H9 (cell line): ENCODE measurements at regions not wholly inside any gene's neighbourhood (a gene's known extent, or its start where the extent isn't known, plus 50 kb on each side); places are given as distances from the start of the nearest gene placed in this dataset.

Source experiments
- DNase-seq: peaks from one replicate; pipeline ENCODE4 v3.0.0-alpha.2; 2017
- H2AFZ ChIP-seq: one replicate; pipeline ENCODE4 v1.6.1; 2013; ENCODE audit warnings: mild to moderate bottlenecking, low read length, control low read depth, moderate library complexity
- H2AK5ac ChIP-seq: 2 replicates; pipeline ENCODE4 v1.6.1; 2013; ENCODE audit warnings: low read length, control low read depth, mixed read lengths; ENCODE audit not compliant: insufficient read length
- H2BK120ac ChIP-seq: one replicate; pipeline ENCODE4 v1.6.1; 2013; ENCODE audit warnings: low read depth, mild to moderate bottlenecking, low read length, control low read depth, inconsistent platforms; ENCODE audit not compliant: poor library complexity, severe bottlenecking
- H2BK12ac ChIP-seq: 2 replicates; pipeline ENCODE4 v1.6.1; 2013; ENCODE audit warnings: low read length, control low read depth, mixed read lengths, low read depth; ENCODE audit not compliant: insufficient read length
- H2BK15ac ChIP-seq: 2 replicates; pipeline ENCODE4 v1.6.1; 2013; ENCODE audit warnings: low read depth, low read length, control low read depth
- H2BK20ac ChIP-seq: one replicate; pipeline ENCODE4 v1.6.1; 2013; ENCODE audit warnings: low read depth, mild to moderate bottlenecking, low read length, control low read depth, inconsistent platforms; ENCODE audit not compliant: poor library complexity, severe bottlenecking
- H2BK5ac ChIP-seq: 2 replicates; pipeline ENCODE4 v1.6.1; 2013; ENCODE audit warnings: low read length, control low read depth, mixed read lengths; ENCODE audit not compliant: insufficient read length
- H3K14ac ChIP-seq: 2 replicates; pipeline ENCODE4 v1.6.1; 2013; ENCODE audit warnings: low read length, control low read depth; ENCODE audit not compliant: insufficient read depth
- H3K18ac ChIP-seq: 2 replicates; pipeline ENCODE4 v1.6.1; 2013; ENCODE audit warnings: low read depth, mild to moderate bottlenecking, mixed read lengths, low read length, control low read depth; ENCODE audit not compliant: insufficient read length
- H3K23ac ChIP-seq: 2 replicates; pipeline ENCODE4 v1.6.1; 2013; ENCODE audit warnings: low read length, control low read depth, mixed read lengths, low read depth; ENCODE audit not compliant: insufficient read length
- H3K23me2 ChIP-seq: 2 replicates; pipeline ENCODE4 v1.6.1; 2013; ENCODE audit warnings: low read depth, mild to moderate bottlenecking, mixed read lengths, low read length, control low read depth; ENCODE audit not compliant: insufficient read length, poor library complexity, severe bottlenecking
- H3K27ac ChIP-seq: 2 replicates; pipeline ENCODE4 v1.5.1; 2013; ENCODE audit warnings: low read length, control low read depth, mixed read lengths, low read depth; ENCODE audit not compliant: insufficient read length
- H3K27me3 ChIP-seq: 2 replicates; pipeline ENCODE4 v1.6.1; 2013; ENCODE audit warnings: low read length, control low read depth, inconsistent platforms; ENCODE audit not compliant: insufficient read depth
- H3K4ac ChIP-seq: 2 replicates; pipeline ENCODE4 v1.6.1; 2013; ENCODE audit warnings: low read depth, mild to moderate bottlenecking, control low read depth, inconsistent platforms, low read length, moderate library complexity
- H3K4me1 ChIP-seq: 2 replicates; pipeline ENCODE4 v1.6.1; 2013; ENCODE audit warnings: low read length, control low read depth, inconsistent platforms; ENCODE audit not compliant: insufficient read depth
- H3K4me2 ChIP-seq: 2 replicates; pipeline ENCODE4 v1.6.1; 2013; ENCODE audit warnings: low read length, control low read depth, mixed read lengths; ENCODE audit not compliant: insufficient read length, insufficient read depth
- H3K56ac ChIP-seq: 2 replicates; pipeline ENCODE4 v1.6.1; 2013; ENCODE audit warnings: low read depth, mild to moderate bottlenecking, mixed read lengths, low read length, control low read depth; ENCODE audit not compliant: insufficient read length
- H3K79me1 ChIP-seq: 2 replicates; pipeline ENCODE4 v1.6.1; 2013; ENCODE audit warnings: low read depth, mild to moderate bottlenecking, moderate library complexity, low read length, control low read depth, inconsistent platforms; ENCODE audit not compliant: insufficient read depth, poor library complexity, severe bottlenecking
- H3K79me2 ChIP-seq: 2 replicates; pipeline ENCODE4 v1.6.1; 2013; ENCODE audit warnings: low read length, control low read depth, inconsistent platforms; ENCODE audit not compliant: insufficient read depth
- H3K9ac ChIP-seq: 2 replicates; pipeline ENCODE4 v1.6.1; 2013; ENCODE audit warnings: low read length, control low read depth, mixed read lengths; ENCODE audit not compliant: insufficient read length; ENCODE audit errors: extremely low read depth
- H3K9me3 ChIP-seq: one replicate; pipeline ENCODE4 v1.6.1; 2013; ENCODE audit warnings: low read depth, low read length, inconsistent platforms; ENCODE audit not compliant: control insufficient read depth
- H3T11ph ChIP-seq: one replicate; pipeline ENCODE4 v1.6.1; 2013; ENCODE audit warnings: mild to moderate bottlenecking, low read length, control low read depth, inconsistent platforms
- H4K20me1 ChIP-seq: one replicate; pipeline ENCODE4 v1.6.1; 2013; ENCODE audit not compliant: control insufficient read depth, insufficient read length, insufficient read depth
- H4K5ac ChIP-seq: 2 replicates; pipeline ENCODE4 v1.6.1; 2013; ENCODE audit warnings: low read depth, mild to moderate bottlenecking, mixed read lengths, low read length, control low read depth; ENCODE audit not compliant: insufficient read length
- H4K8ac ChIP-seq: replicated peaks from 2 replicates; pipeline ENCODE4 v1.6.1; 2013; ENCODE audit warnings: low read length, control low read depth, mixed read lengths, low read depth; ENCODE audit not compliant: insufficient read length
- H4K91ac ChIP-seq: 2 replicates; pipeline ENCODE4 v1.6.1; 2013; ENCODE audit warnings: low read depth, mild to moderate bottlenecking, moderate library complexity, mixed read lengths, low read length, control low read depth; ENCODE audit not compliant: insufficient read length
- H3K27ac Mint-ChIP-seq, 3 experiments: 2 replicates in 2 of 3; 3 replicates in 1 of 3; pipeline ENCODE4 v1.8.0; 2020 to 2021; ENCODE audit warnings: mixed read lengths in 3 of 3, mild to moderate bottlenecking in 1 of 3, moderate library complexity in 1 of 3
- H3K27me3 Mint-ChIP-seq: 2 replicates; pipeline ENCODE4 v1.8.0; 2021; ENCODE audit warnings: low read depth, mild to moderate bottlenecking, moderate library complexity, mixed read lengths
- H3K36me3 Mint-ChIP-seq, 3 experiments: 2 replicates in 2 of 3; 3 replicates in 1 of 3; pipeline ENCODE4 v1.8.0; 2020 to 2021; ENCODE audit warnings: low read depth in 3 of 3, mixed read lengths in 3 of 3; ENCODE audit not compliant: insufficient read depth in 1 of 3
- H3K4me1 Mint-ChIP-seq, 2 experiments: 2 replicates each; pipeline ENCODE4 v1.8.0; 2020; ENCODE audit warnings: mixed read lengths in 2 of 2
- H3K4me3 Mint-ChIP-seq, 2 experiments: 2 replicates in 1 of 2; 3 replicates in 1 of 2; pipeline ENCODE4 v1.8.0; 2020 to 2021; ENCODE audit warnings: mild to moderate bottlenecking in 2 of 2, mixed read lengths in 2 of 2, moderate library complexity in 1 of 2
- H3K9me3 Mint-ChIP-seq, 2 experiments: 2 replicates in 1 of 2; 3 replicates in 1 of 2; pipeline ENCODE4 v1.8.0; 2020; ENCODE audit warnings: mild to moderate bottlenecking in 2 of 2, mixed read lengths in 2 of 2, moderate library complexity in 1 of 2
- WGBS: extraction: QIAGEN DNeasy Blood & Tissue Kit; methylation state at CpG from one replicate; pipeline ENCODE4 v1.1.7; 2013; ENCODE audit warnings: missing lambda C conversion rate, low lambda C conversion rate, mixed read lengths; ENCODE audit not compliant: insufficient read length; ENCODE audit errors: extremely low coverage; 5-methylcytosine and 5-hydroxymethylcytosine counted together
- TF ChIP-seq, protein P1 (sequence below): fragments of 200-600 bp; sonication (generic); conservative IDR thresholded peaks from 3 replicates; pipeline ENCODE4 v1.8.0; 2021; ENCODE audit warnings: antibody characterized with exemption, mild to moderate bottlenecking

DNA sequence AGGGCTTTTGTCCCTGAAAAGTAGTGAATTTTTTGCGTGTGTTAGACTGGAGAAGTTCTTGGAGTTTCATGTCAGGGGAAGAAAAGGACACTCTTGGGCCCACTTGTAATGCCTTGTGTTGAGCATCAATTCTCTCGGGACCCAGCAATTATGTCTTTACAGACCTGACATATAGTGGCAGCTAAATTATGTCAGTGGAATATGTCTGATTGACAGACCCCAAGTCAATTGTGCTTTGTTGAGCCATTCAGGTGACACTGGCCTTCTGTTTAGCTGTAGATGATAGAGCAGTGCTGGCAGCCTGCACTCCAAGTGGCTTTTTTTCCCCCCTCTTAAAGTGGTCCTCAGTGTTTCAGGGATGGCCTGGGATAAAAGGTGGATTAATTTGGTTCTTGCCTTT lies 112.1 kb upstream of the AGBL1 start:
- Histone ChIP-seq H2BK12ac (no peak overlapping the region), H3K4ac (no peak overlapping the region), H2AFZ (no peak overlapping the region), H3K4me2 (no peak overlapping the region), H3K23ac (no peak overlapping the region), H4K8ac (no peak overlapping the region), H3K14ac (no peak overlapping the region), H3K79me2 (no peaks in the 10 kb centered on the region), H3K23me2 (no peaks in the 10 kb centered on the region), H2BK5ac (no peak overlapping the region), H3K9me3 (no peaks in the 10 kb centered on the region), H2BK120ac (no peak overlapping the region), H3K56ac (no peak overlapping the region), H3K27ac (no peak overlapping the region), H2BK15ac (no peak overlapping the region), H4K91ac (no peak overlapping the region), H3K4me1 (no peaks in the 10 kb centered on the region), H4K5ac (no peak overlapping the region), H4K20me1 (no peaks in the 10 kb centered on the region), H3T11ph (no peak overlapping the region), H2BK20ac (no peak overlapping the region), H3K79me1 (no peaks in the 10 kb centered on the region), H3K9ac (no peak overlapping the region), H3K18ac (no peak overlapping the region), H2AK5ac (no peak overlapping the region), H3K27me3 (no peaks in the 10 kb centered on the region)
- WGBS, result no CpG with 5 or more reads among the region's 2 CpGs
- DNase-seq, result no peak
- H3K4me3 Mint-ChIP-seq, result no peak overlapping the region
- TF ChIP-seq, protein P1, sequence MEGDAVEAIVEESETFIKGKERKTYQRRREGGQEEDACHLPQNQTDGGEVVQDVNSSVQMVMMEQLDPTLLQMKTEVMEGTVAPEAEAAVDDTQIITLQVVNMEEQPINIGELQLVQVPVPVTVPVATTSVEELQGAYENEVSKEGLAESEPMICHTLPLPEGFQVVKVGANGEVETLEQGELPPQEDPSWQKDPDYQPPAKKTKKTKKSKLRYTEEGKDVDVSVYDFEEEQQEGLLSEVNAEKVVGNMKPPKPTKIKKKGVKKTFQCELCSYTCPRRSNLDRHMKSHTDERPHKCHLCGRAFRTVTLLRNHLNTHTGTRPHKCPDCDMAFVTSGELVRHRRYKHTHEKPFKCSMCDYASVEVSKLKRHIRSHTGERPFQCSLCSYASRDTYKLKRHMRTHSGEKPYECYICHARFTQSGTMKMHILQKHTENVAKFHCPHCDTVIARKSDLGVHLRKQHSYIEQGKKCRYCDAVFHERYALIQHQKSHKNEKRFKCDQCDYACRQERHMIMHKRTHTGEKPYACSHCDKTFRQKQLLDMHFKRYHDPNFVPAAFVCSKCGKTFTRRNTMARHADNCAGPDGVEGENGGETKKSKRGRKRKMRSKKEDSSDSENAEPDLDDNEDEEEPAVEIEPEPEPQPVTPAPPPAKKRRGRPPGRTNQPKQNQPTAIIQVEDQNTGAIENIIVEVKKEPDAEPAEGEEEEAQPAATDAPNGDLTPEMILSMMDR, result no peak
- no peaks in the 10 kb centered on the region for H3K9me3 Mint-ChIP-seq
- H3K27me3 Mint-ChIP-seq, result no peaks in the 10 kb centered on the region; the same call in 1 of the 2 replicates
- peaks cover 0 to 5% (median 0%) of the 10 kb centered on the region in 3 experiments; a peak in 2 of 7 replicates for H3K36me3 Mint-ChIP-seq
- peaks cover 2 to 3% of the 10 kb centered on the region in 2 experiments; a peak in 2 of 4 replicates for H3K4me1 Mint-ChIP-seq
- peak overlapping the region in 1 of 3 experiments; percentile 32; a peak in 1 of 7 replicates for H3K27ac Mint-ChIP-seq
